PC-9 (cell line): ENCODE measurements at regions not wholly inside any gene's neighbourhood (a gene's known extent, or its start where the extent isn't known, plus 50 kb on each side); places are given as distances from the start of the nearest gene placed in this dataset.

ENCODE experiments used
- EZH2 ChIP-seq: fragments of 200-600 bp; sonication (generic); IDR thresholded peaks from 2 replicates; pipeline ENCODE4 v1.8.0; 2017; ENCODE audit warnings: antibody characterized with exemption, low read depth
- TF ChIP-seq, protein P1 (sequence below): fragments of 200-600 bp; sonication (generic); conservative IDR thresholded peaks from 2 replicates; pipeline ENCODE4 v1.6.1; 2017; ENCODE audit warnings: mixed run types, antibody characterized with exemption, mild to moderate bottlenecking, moderate library complexity

DNA sequence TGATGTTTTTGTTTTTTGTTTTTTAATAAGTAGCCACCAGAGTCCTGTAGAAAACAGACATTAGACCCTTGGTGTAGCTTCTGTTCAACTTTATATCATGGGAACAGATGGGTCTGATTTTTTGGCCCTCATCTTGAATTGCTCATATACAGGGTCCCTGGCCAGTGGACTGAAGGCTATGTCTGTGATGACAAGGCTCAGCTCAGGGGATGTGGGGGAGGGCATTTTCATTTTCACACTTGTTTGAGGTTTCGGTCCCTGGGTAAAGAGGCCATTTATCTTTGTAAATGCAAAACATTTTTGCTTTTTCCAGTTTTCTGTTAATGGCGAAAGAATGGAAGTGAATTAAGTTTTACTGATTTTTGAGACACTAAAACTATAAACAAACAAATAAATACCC, 257.6 kb upstream of the PHYHIPL start:
- TF ChIP-seq, protein P1, sequence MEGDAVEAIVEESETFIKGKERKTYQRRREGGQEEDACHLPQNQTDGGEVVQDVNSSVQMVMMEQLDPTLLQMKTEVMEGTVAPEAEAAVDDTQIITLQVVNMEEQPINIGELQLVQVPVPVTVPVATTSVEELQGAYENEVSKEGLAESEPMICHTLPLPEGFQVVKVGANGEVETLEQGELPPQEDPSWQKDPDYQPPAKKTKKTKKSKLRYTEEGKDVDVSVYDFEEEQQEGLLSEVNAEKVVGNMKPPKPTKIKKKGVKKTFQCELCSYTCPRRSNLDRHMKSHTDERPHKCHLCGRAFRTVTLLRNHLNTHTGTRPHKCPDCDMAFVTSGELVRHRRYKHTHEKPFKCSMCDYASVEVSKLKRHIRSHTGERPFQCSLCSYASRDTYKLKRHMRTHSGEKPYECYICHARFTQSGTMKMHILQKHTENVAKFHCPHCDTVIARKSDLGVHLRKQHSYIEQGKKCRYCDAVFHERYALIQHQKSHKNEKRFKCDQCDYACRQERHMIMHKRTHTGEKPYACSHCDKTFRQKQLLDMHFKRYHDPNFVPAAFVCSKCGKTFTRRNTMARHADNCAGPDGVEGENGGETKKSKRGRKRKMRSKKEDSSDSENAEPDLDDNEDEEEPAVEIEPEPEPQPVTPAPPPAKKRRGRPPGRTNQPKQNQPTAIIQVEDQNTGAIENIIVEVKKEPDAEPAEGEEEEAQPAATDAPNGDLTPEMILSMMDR: no peak
- no peak for TF ChIP-seq EZH2
